ENCODE measurements at regions not wholly inside any gene's neighbourhood (a gene's known extent, or its start where the extent isn't known, plus 50 kb on each side); places are given as distances from the start of the nearest gene placed in this dataset.

DNA sequence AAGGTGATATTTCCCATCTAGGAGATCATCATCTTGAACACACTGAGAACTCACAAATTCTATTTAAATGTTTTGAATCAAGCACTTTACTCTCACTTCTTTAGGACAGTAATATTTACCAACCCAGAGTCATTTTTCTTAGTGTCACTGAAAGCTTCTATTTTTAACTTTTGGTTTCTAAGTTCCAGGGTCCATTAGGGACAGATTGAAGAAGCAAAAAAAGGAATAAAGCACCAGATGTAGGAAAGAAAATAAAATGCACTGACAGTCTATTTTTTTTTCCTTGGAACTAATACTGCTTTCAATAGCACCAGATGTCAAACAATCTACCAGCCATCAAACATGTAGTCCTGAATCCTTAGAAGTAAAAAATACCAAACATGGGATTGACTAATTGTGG is 526.7 kb upstream of the LRRN3 start:
- no peak for TF ChIP-seq EZH2 (IDR thresholded peaks at IDR 0.05; ENCODE audit: insufficient read depth, poor library complexity, severe bottlenecking)
- TF ChIP-seq EZH2phosphoT487 (IDR thresholded peaks at IDR 0.05; ENCODE audit: insufficient read depth, low read depth), result no peak
